ENCODE measurements at regions not wholly inside any gene's neighbourhood (a gene's known extent, or its start where the extent isn't known, plus 50 kb on each side); places are given as distances from the start of the nearest gene placed in this dataset.

DNA sequence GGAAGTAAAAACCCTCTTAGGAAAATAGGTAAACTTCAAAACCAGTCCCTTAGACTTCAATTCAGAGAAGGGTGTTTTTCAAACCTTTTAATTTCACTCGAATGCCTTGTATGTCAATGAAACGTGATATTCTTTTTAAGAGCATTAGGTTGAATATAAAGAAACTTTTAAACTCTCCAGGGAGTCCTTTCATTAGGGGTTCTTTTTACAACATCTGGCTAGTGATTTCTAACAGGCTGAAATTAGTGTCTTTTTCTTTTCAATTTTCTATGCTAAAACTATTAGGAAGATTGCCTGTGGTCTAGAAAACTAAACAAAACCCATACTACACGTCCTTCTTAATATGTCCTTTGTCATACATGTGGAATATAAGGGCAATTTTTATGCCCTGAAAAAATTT lies 569.7 kb upstream of the CITED2 start:
- TF ChIP-seq, protein P1, sequence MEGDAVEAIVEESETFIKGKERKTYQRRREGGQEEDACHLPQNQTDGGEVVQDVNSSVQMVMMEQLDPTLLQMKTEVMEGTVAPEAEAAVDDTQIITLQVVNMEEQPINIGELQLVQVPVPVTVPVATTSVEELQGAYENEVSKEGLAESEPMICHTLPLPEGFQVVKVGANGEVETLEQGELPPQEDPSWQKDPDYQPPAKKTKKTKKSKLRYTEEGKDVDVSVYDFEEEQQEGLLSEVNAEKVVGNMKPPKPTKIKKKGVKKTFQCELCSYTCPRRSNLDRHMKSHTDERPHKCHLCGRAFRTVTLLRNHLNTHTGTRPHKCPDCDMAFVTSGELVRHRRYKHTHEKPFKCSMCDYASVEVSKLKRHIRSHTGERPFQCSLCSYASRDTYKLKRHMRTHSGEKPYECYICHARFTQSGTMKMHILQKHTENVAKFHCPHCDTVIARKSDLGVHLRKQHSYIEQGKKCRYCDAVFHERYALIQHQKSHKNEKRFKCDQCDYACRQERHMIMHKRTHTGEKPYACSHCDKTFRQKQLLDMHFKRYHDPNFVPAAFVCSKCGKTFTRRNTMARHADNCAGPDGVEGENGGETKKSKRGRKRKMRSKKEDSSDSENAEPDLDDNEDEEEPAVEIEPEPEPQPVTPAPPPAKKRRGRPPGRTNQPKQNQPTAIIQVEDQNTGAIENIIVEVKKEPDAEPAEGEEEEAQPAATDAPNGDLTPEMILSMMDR (IDR thresholded peaks at IDR 0.05 in 4 of 5, conservative IDR thresholded peaks at IDR 0.05 in 1 of 5) = no peak
- no peak for TF ChIP-seq POLR2A (IDR thresholded peaks at IDR 0.05)
